GM12865 (cell line): ENCODE measurements at regions not wholly inside any gene's neighbourhood (a gene's known extent, or its start where the extent isn't known, plus 50 kb on each side); places are given as distances from the start of the nearest gene placed in this dataset.

Source experiments
- DNase-seq: peaks from one replicate; pipeline ENCODE4 v3.0.0; 2010; ENCODE audit warnings: low read depth
- H3K4me3 ChIP-seq: 2 replicates; pipeline ENCODE4 v1.5.1; 2011; ENCODE audit warnings: mild to moderate bottlenecking, low read depth, low read length, control low read depth
- CTCF ChIP-seq: IDR thresholded peaks from 2 replicates; pipeline ENCODE4 v1.5.1; 2011; ENCODE audit warnings: low read length, control low read depth, low read depth, inconsistent platforms; ENCODE audit not compliant: insufficient read depth; ENCODE audit errors: missing control alignments

- TF ChIP-seq CTCF, result no peak
- no peak for DNase-seq
- no peak overlapping the region for H3K4me3 ChIP-seq
These were observed 54.0 kb upstream of the DLG1 start for GRCh38 chr3:197352382-197352781.

- no peak overlapping the region for H3K4me3 ChIP-seq
- DNase-seq, result no peak
- no peak for TF ChIP-seq CTCF
These were observed 52.0 kb upstream of the DLG1 start for GRCh38 chr3:197350446-197350845.

- no peak for TF ChIP-seq CTCF
- no peak for DNase-seq
- H3K4me3 ChIP-seq, result no peak overlapping the region
These were observed 51.0 kb upstream of the DLG1 start for GRCh38 chr3:197349368-197349767.
